DOHH2 (cell line): ENCODE measurements at regions not wholly inside any gene's neighbourhood (a gene's known extent, or its start where the extent isn't known, plus 50 kb on each side); places are given as distances from the start of the nearest gene placed in this dataset.

Source experiments
- H3F3A ChIP-seq: fragments of 200-600 bp; sonication (generic), shearing (Covaris generic); 2 replicates; pipeline ENCODE4 v1.6.0; 2016; ENCODE audit warnings: antibody characterized with exemption, mild to moderate bottlenecking; ENCODE audit not compliant: control insufficient read depth, insufficient read depth
- H3K27ac ChIP-seq: fragments of 200-600 bp; sonication (generic); 2 replicates; pipeline ENCODE4 v1.5.1; 2014; ENCODE audit warnings: low read depth, mild to moderate bottlenecking, low read length, moderate library complexity
- H3K27me3 ChIP-seq: fragments of 200-600 bp; sonication (generic); 2 replicates; pipeline ENCODE4 v1.6.1; 2014; ENCODE audit warnings: mild to moderate bottlenecking, low read length, mixed read lengths; ENCODE audit not compliant: control insufficient read depth
- H3K36me3 ChIP-seq: fragments of 200-600 bp; sonication (generic); 2 replicates; pipeline ENCODE4 v1.6.1; 2014; ENCODE audit warnings: mild to moderate bottlenecking, low read length, moderate library complexity, mixed read lengths; ENCODE audit not compliant: control insufficient read depth
- H3K4me1 ChIP-seq: fragments of 200-600 bp; sonication (generic); 2 replicates; pipeline ENCODE4 v1.6.1; 2014; ENCODE audit warnings: mild to moderate bottlenecking, low read length, mixed read lengths; ENCODE audit not compliant: control insufficient read depth
- H3K4me2 ChIP-seq: fragments of 200-600 bp; sonication (generic); 2 replicates; pipeline ENCODE4 v1.6.0; 2014; ENCODE audit warnings: mild to moderate bottlenecking, low read length, moderate library complexity
- H3K4me3 ChIP-seq: fragments of 200-600 bp; sonication (generic); 2 replicates; pipeline ENCODE4 v1.5.1; 2014; ENCODE audit warnings: mild to moderate bottlenecking, low read length, mixed read lengths
- H3K79me2 ChIP-seq: fragments of 200-600 bp; sonication (generic); 2 replicates; pipeline ENCODE4 v1.6.1; 2014; ENCODE audit warnings: mild to moderate bottlenecking, low read length, mixed read lengths; ENCODE audit not compliant: control insufficient read depth
- H3K9me2 ChIP-seq: fragments of 200-600 bp; sonication (generic); replicated peaks from 2 replicates; pipeline ENCODE4 v1.6.1; 2014; ENCODE audit warnings: mild to moderate bottlenecking, low read length, mixed read lengths; ENCODE audit not compliant: control insufficient read depth
- H3K9me3 ChIP-seq: fragments of 200-600 bp; sonication (generic); 2 replicates; pipeline ENCODE4 v1.6.1; 2014; ENCODE audit warnings: antibody characterized with exemption, low read length, mixed read lengths; ENCODE audit not compliant: control insufficient read depth, insufficient read depth
- H4K20me1 ChIP-seq: fragments of 200-600 bp; sonication (generic); 2 replicates; pipeline ENCODE4 v1.6.0; 2014; ENCODE audit warnings: low read depth, mild to moderate bottlenecking, antibody characterized with exemption, low read length, moderate library complexity; ENCODE audit not compliant: control insufficient read depth, insufficient read depth
- CTCF ChIP-seq: fragments of 200-600 bp; sonication (generic); IDR thresholded peaks from one replicate; pipeline ENCODE4 v1.5.1; 2014; ENCODE audit warnings: antibody characterized with exemption, mild to moderate bottlenecking, low read depth, low read length; ENCODE audit not compliant: poor library complexity, severe bottlenecking
- EZH2phosphoT487 ChIP-seq: fragments of 200-600 bp; sonication (generic); IDR thresholded peaks from 2 replicates; pipeline ENCODE4 v1.6.1; 2017; ENCODE audit warnings: borderline replicate concordance, mild to moderate bottlenecking, antibody characterized with exemption, low read length, moderate library complexity, mixed read lengths

DNA sequence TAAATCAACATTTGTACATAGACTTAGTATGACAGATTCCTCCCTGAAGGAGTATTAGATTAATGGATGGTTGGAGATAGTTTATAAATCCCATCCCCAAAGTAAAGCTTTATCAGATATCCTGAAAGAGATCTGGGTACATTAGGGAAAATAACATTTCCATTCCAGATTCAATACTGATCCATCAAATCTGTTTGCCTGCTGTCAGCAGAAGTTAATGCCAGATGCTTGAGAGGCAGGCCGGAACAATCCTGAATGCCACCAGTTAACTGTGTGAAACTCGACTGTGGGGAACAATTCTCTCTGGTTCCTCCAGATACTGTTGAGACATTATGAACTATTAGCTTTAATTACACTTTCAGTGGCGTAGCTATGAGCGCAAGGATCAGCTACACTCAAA lies 1166.8 kb downstream of the MAT2B start:
- TF ChIP-seq EZH2phosphoT487, result no peak
- TF ChIP-seq CTCF, result no peak
- no peak overlapping the region for H3K27ac ChIP-seq
- H3K36me3 ChIP-seq, result no peaks in the 10 kb centered on the region
- no peak overlapping the region for H3K4me3 ChIP-seq
- H3K4me2 ChIP-seq, result no peak overlapping the region
- no peaks in the 10 kb centered on the region for H3K4me1 ChIP-seq
- no peaks in the 10 kb centered on the region for H3K27me3 ChIP-seq
- no peaks in the 10 kb centered on the region for H3K79me2 ChIP-seq
- no peaks in the 10 kb centered on the region for H3F3A ChIP-seq
- H3K9me2 ChIP-seq, result no peaks in the 10 kb centered on the region
- H4K20me1 ChIP-seq, result no peaks in the 10 kb centered on the region
- H3K9me3 ChIP-seq, result no peaks in the 10 kb centered on the region

- H3K9me2 ChIP-seq, result no peaks in the 10 kb centered on the region
- no peak overlapping the region for H3K4me3 ChIP-seq
- H4K20me1 ChIP-seq, result no peaks in the 10 kb centered on the region
- H3F3A ChIP-seq, result no peaks in the 10 kb centered on the region
- H3K27ac ChIP-seq, result no peak overlapping the region
- H3K36me3 ChIP-seq, result no peaks in the 10 kb centered on the region
- H3K27me3 ChIP-seq, result no peaks in the 10 kb centered on the region
- H3K9me3 ChIP-seq, result no peaks in the 10 kb centered on the region
- no peaks in the 10 kb centered on the region for H3K4me1 ChIP-seq
- TF ChIP-seq CTCF (peak; percentile 28), EZH2phosphoT487 (no peak)
- H3K4me2 ChIP-seq, result no peak overlapping the region
- H3K79me2 ChIP-seq, result no peaks in the 10 kb centered on the region
Measured at GRCh38 chr5:164672931-164673694, 1167.7 kb downstream of the MAT2B start.

DNA sequence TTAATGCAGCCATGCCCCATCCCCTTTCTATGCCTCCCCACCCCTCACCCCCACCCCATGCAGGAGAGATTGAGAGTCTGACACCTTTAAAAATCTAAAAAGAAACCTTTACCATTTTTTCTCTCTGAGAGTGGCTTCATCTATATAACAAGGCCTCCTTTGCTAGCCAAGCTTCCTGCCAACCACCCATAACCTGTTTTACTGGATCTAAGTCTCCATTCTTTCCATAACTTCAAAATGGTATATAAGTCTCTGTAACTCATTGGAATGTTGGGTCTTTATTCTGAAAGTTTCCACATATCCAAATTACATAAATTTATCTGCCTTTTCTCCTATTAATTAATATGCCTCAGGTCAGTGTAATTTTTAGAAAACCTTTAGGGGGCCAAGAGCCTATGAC lies 1174.0 kb downstream of the MAT2B start:
- no peak overlapping the region for H3K4me3 ChIP-seq
- H3K4me2 ChIP-seq, result no peak overlapping the region
- H3K79me2 ChIP-seq, result no peaks in the 10 kb centered on the region
- H3K36me3 ChIP-seq, result no peaks in the 10 kb centered on the region
- H4K20me1 ChIP-seq, result no peaks in the 10 kb centered on the region
- no peaks in the 10 kb centered on the region for H3F3A ChIP-seq
- H3K27me3 ChIP-seq, result no peaks in the 10 kb centered on the region
- no peaks in the 10 kb centered on the region for H3K9me3 ChIP-seq
- no peaks in the 10 kb centered on the region for H3K4me1 ChIP-seq
- H3K9me2 ChIP-seq, result no peaks in the 10 kb centered on the region
- H3K27ac ChIP-seq, result no peak overlapping the region
- no peak for TF ChIP-seq EZH2phosphoT487
- TF ChIP-seq CTCF, result no peak
